GM18870 (cell line): ENCODE measurements at regions not wholly inside any gene's neighbourhood (a gene's known extent, or its start where the extent isn't known, plus 50 kb on each side); places are given as distances from the start of the nearest gene placed in this dataset.

Experiments
- ATAC-seq: cut with Tn5 transposase; IDR thresholded peaks from one replicate; pipeline ENCODE4 v1.9.1; 2021; ENCODE audit warnings: moderate library complexity; ENCODE audit not compliant: unreplicated experiment

GRCh38 chr3:99458013-99458412, 180.4 kb upstream of the COL8A1 start:
- ATAC-seq = no peak

GRCh38 chr3:99442599-99442998, 195.8 kb upstream of the COL8A1 start:
- ATAC-seq = no peak

- no peak for ATAC-seq
These were observed 198.5 kb upstream of the COL8A1 start for GRCh38 chr3:99439892-99440291.

DNA sequence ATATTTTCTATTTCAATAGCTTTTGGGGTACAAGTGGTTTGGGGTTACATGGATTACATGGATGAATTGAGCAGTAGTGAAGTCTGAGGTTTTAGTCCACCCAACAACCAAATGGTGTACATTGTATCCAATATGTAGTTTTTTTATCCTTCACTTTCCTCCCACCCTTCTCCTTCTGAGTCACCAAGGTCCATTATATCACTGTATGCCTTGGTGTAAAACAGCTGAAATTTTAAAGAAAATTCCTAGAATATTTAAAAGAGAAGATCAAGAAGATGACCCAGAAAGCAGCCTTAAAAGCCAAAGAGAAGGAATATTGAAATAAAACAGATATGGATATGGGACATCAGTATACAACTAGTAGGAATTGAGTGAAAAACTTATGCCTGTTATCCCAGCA, 204.2 kb upstream of the COL8A1 start:
- ATAC-seq = no peak

GRCh38 chr3:99430348-99431134, 207.9 kb upstream of the COL8A1 start:
- ATAC-seq = peak; percentile 84

- ATAC-seq = no peak
These were observed 208.9 kb upstream of the COL8A1 start for GRCh38 chr3:99429502-99429901.

- ATAC-seq = no peak
These were observed 212.5 kb upstream of the COL8A1 start for GRCh38 chr3:99425930-99426329.

DNA sequence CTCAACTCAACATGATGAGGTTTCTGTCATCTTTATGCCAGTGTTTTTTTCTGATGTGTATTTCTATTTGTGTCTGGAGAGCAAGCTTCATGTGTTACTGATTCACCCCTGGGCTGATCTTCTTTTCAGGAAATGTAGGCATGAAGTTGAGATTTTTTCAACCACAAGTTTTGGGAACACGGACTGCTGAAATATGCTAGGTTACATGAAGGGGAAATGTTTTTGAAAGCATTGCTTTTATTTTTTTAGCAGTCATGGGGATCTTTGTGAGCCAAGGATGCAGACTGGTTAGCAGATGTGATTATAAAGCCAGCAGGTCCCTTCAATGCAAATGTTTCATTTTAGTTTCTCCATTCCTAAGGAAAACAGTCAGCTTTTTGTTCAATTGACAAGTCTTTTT, 219.3 kb upstream of the COL8A1 start:
- peak; percentile 41 for ATAC-seq

DNA sequence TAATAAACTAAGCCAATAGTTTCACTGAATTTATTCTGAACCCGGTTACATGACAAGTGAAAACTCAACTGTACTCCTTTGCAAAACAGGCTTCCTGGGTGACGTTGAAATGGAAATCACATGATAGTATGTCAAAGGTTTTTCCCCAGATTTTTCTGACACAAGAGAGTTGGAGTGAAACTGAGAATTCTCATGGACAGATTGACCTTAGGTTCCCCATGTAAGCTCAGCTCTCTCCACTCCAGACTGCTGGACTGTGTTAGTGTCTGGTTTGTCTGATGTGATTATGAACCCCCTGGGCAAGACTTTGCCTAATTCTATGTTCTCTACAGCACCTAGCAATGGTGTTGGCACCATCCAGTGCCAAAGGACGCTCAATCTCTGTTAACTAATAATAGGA, 219.7 kb upstream of the COL8A1 start:
- ATAC-seq = peak; percentile 80

- peak; percentile 73 for ATAC-seq
These were observed 220.2 kb upstream of the COL8A1 start for GRCh38 chr3:99418209-99418635.

DNA sequence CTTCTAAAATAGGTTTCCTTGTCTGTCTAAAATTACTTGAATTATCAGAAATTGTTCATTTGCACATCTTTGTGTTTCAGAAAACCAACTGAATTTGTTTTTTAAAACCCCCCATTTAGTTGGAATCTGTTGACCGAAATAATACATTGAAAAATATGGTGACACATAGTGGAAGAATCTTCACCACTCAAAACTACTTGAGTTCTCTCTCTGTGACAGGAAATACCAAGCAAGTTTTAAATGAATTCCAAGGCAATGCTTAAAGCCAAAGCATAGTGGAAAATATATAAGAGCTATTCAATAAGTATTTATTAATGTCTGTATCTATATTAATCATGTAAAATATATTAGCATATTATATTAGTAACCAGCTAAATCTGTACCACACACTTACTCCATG, 224.9 kb upstream of the COL8A1 start:
- no peak for ATAC-seq

DNA sequence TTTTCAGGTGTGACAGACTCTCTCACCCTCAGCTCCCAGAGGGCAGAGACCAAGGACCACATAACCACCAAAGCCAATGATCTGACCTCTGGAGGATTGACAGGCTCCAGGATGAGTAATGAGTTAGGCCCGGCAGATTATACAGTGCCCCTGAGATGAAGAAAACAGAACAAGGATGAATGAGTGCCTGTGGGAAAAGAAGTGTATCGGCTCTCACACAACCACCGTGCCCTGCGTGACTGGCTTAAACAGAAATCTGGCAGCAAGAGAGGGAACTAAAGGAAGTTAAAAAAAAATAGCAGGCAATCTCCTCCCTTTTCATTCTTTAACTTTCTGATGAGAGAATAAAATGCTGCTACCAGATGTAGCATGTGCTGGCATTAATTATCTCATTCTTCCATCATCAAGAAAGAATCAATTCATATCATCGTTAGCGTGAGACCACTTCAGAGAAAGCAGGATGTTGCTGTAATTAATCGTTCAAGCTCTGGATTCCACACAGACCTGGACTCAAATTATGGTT, 227.5 kb upstream of the COL8A1 start:
- peak; percentile 60 for ATAC-seq

DNA sequence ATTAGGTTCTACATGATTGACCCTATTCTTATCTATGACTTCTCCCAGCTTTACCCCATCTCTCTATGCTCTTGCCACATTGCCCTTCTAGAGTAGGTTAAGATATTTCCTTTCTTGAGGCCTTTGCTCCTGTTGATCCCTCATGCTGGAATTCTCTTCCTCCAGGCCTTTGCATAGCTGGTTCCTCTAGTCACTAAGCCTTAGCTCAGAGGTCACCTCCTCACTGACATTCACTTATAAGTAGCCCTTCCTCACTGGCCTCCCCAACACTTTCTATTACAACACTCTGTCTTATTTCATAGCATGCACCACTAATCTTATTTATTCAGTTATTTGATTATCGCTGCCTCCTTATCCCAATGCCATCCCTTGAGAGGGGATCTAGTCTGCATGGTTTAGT, 228.4 kb upstream of the COL8A1 start:
- ATAC-seq = no peak

DNA sequence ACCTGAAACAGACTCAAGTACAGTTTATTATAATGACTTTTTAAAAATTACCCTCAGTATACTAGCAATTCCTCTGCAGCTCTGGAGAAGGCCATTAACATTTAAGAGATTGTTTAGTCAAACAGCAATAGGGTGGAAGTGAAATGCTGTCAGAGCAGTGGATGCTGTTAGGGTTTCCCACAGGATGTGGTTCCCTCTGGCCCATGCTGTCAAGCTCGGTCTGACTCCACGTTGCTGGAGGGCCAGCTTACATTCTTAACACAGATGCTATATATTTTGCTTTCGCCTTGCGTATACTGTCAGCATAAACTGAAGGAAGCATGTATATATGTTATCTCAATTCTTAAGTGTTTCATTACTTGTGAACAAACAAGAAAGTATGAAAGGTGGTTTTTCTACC, 231.1 kb upstream of the COL8A1 start:
- ATAC-seq = peak; percentile 53

DNA sequence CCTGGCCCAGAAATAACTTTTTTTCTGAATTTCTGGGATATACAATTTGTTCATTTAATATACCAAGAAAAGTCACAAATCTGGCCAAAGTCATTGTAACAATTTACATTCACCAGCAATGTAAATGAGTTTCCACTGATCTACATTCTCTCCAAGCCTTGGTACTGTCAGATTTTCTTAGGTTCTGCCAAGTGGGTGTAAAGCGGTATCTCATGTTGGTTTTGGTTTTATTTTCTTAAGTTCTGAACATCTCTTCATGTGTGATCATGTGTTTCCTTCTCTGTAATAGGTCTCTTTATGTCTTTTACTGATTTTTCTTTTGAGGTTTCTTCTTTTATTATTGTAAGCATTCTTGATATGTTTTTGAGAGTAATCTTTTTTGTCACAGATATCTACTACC, 235.6 kb upstream of the COL8A1 start:
- ATAC-seq = no peak

- ATAC-seq = no peak
These were observed 238.0 kb upstream of the COL8A1 start for GRCh38 chr3:99400352-99400751.

GRCh38 chr3:99396651-99397275, 241.6 kb upstream of the COL8A1 start:
- no peak for ATAC-seq

DNA sequence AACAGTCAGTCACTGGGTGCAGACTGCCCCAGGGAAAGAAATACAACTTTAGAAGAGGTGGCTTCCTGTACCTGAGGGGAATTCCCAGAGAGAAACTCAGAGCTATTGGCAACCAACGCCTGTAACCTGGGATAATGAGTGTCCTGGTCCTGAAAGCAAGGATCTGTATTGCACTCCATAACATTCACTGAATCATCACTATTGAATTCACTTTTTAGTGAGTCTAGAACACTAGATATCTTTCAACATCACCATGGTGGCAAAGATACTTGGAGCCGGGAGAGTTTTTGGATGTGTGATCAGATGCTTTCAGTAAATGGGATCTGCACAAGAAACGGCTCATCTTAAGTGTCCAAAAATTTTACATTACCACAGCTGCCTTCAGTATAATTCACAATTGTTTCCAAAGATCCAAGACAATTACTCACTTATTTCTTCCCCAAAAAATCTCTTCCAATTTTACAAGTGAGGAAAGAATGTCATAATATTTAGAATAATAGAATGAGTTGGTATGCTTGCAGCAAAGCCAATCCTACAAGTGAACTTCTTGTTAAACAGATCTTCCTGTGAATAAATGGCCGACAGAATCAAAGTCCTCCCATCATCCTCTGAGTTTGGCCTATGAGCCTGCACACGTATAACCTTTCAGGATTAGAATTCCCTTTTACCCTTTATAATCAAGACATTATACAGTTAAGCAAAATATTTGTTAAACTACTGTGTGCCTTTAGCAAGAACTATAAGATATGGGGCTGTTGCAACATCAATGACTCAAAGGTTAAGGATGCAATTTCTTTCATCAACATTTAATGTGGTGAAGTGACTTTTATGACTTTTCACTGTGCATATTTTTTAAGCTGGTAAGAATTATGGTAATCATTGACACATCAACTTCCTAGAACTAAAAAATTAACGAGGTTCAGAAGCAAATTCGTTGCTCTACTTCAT, 243.3 kb upstream of the COL8A1 start:
- ATAC-seq = no peak

- ATAC-seq = no peak
These were observed 244.4 kb upstream of the COL8A1 start for GRCh38 chr3:99393961-99394360.

GRCh38 chr3:99388780-99389179, 249.6 kb upstream of the COL8A1 start:
- no peak for ATAC-seq

- ATAC-seq = no peak
These were observed 253.8 kb upstream of the COL8A1 start for GRCh38 chr3:99384596-99384995.
